ENCODE measurements at regions not wholly inside any gene's neighbourhood (a gene's known extent, or its start where the extent isn't known, plus 50 kb on each side); places are given as distances from the start of the nearest gene placed in this dataset.

DNA sequence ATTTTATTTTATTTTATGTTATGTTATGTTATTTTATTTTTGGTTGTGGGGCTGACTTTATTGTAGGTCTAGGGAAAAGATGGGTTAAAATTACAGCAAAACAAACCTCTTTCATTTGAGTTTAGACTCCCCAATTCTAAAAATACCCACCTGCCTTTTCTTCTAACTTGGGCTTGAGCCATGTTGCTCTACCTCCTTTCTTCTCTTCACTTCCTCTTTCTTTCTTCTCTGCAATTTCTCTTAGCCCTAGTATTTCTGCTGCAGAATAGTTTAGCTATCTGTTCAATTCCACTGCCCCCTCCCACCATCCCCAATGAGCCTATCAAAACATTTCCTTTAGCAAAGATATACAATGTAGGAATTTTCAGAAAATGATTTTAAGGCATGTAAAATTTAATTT, 653.3 kb downstream of the ARAP2 start:
- H3K27me3 Mint-ChIP-seq = no peaks in the 10 kb centered on the region
- no peaks in the 10 kb centered on the region for H3K9me3 Mint-ChIP-seq
- H3K27ac Mint-ChIP-seq = no peak overlapping the region
- H3K36me3 Mint-ChIP-seq = no peaks in the 10 kb centered on the region
- no peaks in the 10 kb centered on the region for H3K4me1 Mint-ChIP-seq
- H3K4me3 Mint-ChIP-seq = no peak overlapping the region

DNA sequence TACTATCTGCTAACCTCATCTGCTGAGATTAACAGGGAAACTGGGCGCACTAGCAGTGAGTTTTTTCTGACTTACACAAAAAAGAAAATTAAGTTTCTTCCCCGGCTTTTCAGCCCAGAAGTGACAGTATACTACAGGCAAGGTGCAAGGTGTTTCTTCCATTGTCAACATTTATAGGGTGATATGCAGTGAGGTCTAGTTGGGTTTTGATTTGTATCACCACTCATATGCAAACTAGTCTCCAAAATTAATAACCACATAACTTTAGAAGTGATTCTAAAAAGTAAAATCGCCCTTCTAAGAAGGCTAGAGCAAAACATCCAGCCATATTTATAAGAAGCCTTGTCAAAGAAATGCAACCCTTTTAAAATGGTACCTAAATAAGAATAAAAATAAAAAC, 640.1 kb downstream of the ARAP2 start:
- H3K4me1 Mint-ChIP-seq = no peaks in the 10 kb centered on the region
- no peaks in the 10 kb centered on the region for H3K27me3 Mint-ChIP-seq
- no peaks in the 10 kb centered on the region for H3K9me3 Mint-ChIP-seq
- H3K27ac Mint-ChIP-seq = no peak overlapping the region
- H3K36me3 Mint-ChIP-seq = no peaks in the 10 kb centered on the region
- no peak overlapping the region for H3K4me3 Mint-ChIP-seq

DNA sequence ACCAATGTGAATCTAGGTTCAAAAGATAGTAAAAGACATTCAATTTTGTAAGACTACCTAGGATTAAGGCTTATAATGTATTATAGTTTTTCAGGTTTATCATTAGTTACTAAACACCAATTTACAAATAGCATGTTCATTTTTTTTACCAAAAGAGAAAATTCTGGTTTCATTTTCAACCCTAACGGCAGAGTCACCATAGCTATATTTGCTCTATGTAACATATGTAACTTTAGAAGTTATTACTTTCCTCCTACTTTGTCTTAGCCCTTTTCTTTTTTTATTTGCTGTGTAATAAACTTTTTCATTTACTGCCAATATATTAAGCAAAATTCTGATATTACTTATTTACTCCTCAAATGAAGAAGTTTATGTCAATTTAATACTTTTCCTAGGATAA, 639.6 kb downstream of the ARAP2 start:
- peaks cover 1% of the 10 kb centered on the region for H3K9me3 Mint-ChIP-seq

DNA sequence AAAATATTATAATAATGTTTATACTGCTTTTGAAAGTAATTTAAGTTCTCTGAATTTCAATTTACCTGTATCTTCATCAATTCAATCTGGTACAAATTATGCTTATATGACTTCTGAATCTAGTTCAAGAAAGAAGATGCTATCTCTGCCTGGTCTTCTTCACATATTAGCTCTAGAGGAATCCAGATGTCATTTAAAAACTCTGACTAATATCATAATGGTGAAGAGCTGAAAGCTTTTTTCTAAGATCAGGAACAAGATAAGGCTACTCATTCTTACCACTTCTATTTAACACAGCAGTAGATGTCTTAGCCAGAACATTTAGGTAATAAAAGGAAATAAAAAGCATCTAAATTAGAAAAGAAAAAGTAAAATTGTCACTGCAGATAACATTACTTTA, 636.1 kb downstream of the ARAP2 start:
- Mint-ChIP-seq H3K9me3 (peaks cover 4% of the 10 kb centered on the region), H3K36me3 (no peaks in the 10 kb centered on the region), H3K27ac (no peak overlapping the region), H3K27me3 (no peaks in the 10 kb centered on the region), H3K4me1 (no peaks in the 10 kb centered on the region), H3K4me3 (no peak overlapping the region)

More for the DNA sequence above, 639.6 kb downstream of the ARAP2 start:
- H3K27ac Mint-ChIP-seq = no peak overlapping the region
- H3K4me3 Mint-ChIP-seq = no peak overlapping the region
- H3K4me1 Mint-ChIP-seq = no peaks in the 10 kb centered on the region
- H3K36me3 Mint-ChIP-seq = no peaks in the 10 kb centered on the region
- H3K27me3 Mint-ChIP-seq = no peaks in the 10 kb centered on the region

DNA sequence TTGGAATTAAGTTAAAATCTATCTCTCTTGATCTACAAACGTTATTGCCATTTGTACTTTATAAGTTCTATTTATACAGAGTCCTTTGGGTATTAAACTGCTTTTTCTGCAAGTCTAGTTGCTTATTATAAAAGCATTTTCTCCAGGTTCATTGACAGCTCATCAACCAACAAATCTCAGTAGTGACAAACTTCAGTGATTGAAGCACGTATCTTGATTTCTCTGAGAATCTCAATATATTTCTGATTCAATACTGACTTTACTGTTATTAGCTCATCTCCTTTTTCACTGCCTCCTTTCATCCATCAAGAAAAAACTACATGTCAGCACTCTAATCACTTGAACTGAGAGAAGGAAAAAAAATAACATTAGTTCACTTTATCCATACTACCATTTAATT, 630.2 kb downstream of the ARAP2 start:
- H3K27me3 Mint-ChIP-seq = no peaks in the 10 kb centered on the region
- no peak overlapping the region for H3K27ac Mint-ChIP-seq
- H3K4me3 Mint-ChIP-seq = no peak overlapping the region
- peaks cover 4% of the 10 kb centered on the region for H3K9me3 Mint-ChIP-seq
- H3K36me3 Mint-ChIP-seq = no peaks in the 10 kb centered on the region
- H3K4me1 Mint-ChIP-seq = no peaks in the 10 kb centered on the region

DNA sequence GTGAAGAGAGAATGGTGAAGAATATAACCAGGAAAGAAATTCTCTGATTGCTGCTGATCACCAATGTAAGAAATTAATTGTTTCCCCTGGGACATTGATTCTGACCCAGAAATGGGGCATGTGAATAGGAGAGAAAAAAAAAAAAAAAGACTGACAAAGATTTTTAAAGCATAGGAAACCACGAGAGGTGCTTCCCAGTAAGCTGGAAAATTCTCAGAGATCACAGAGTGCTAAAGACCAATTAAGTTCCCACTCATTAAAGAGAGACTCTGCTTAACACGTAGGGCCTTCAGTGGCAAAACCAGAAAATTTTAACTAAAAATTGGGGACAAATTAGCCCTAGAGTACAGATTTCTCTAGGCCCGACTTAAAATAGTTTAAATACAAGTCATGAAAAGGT, 604.4 kb downstream of the ARAP2 start:
- no peaks in the 10 kb centered on the region for H3K4me1 Mint-ChIP-seq
- no peaks in the 10 kb centered on the region for H3K9me3 Mint-ChIP-seq
- no peaks in the 10 kb centered on the region for H3K36me3 Mint-ChIP-seq
- no peaks in the 10 kb centered on the region for H3K27me3 Mint-ChIP-seq
- H3K27ac Mint-ChIP-seq = no peak overlapping the region
- H3K4me3 Mint-ChIP-seq = no peak overlapping the region

DNA sequence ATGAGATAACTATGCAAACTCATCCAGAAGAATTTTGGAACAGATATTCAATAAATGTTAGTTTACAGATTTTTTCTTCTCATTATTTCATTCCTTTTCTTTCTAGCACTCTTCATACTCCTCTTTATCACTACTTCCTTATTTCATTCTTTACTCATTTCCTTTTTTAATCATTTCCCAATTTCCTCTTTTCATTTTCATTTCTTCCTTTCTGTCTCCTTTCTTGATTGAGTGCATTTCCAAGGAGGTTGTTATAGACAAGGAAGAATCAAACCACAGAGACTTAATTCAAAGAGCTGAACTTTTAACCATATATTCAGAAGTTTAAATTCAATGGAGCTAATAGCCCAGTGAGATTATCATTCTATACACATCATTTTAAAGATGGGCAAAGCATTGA, 600.7 kb downstream of the ARAP2 start:
- Mint-ChIP-seq H3K9me3 (no peaks in the 10 kb centered on the region), H3K4me3 (no peak overlapping the region), H3K27me3 (no peaks in the 10 kb centered on the region), H3K36me3 (no peaks in the 10 kb centered on the region), H3K4me1 (no peaks in the 10 kb centered on the region), H3K27ac (no peak overlapping the region)

DNA sequence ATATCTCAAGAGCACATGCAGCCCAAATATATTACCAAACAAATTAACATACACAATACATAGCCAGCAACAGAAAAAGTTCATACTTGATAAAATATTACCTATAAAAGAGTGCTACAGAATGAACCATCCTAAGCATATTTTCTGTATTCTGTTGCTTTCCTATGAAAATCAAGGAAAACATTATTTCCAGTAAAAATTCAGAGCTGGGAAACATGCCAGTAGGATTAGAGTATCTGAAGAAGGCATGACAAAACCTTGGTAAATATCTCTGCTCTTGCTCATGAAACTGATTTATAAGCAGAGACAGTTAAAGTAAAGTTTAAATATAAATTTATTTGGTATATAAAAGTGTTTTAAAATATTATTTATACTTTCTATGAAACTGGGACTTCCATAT, 599.7 kb downstream of the ARAP2 start:
- Mint-ChIP-seq H3K9me3 (no peaks in the 10 kb centered on the region), H3K4me1 (no peaks in the 10 kb centered on the region), H3K27me3 (no peaks in the 10 kb centered on the region), H3K27ac (no peak overlapping the region), H3K4me3 (no peak overlapping the region), H3K36me3 (no peaks in the 10 kb centered on the region)

DNA sequence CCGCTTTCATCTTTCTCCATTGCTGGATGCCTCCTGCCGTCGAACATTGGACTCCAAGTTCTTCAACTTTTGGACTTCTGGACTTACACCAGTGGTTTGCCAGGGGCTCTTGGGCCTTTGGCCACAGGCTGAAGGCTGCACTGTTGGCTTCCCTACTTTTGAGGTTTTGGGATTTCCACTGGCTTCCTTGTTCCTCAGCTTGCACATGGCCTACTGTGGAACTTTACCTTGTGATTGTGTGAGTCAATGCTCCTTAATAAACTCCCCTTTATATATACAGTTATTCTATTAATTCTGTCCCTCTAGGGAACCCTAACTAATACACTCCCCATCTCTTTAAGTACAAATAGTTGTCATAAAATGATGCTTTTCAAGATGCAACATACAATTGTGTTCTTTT, 595.3 kb downstream of the ARAP2 start:
- H3K4me1 Mint-ChIP-seq = no peaks in the 10 kb centered on the region
- H3K9me3 Mint-ChIP-seq = no peaks in the 10 kb centered on the region
- H3K27me3 Mint-ChIP-seq = no peaks in the 10 kb centered on the region
- H3K36me3 Mint-ChIP-seq = no peaks in the 10 kb centered on the region
- H3K27ac Mint-ChIP-seq = no peak overlapping the region
- H3K4me3 Mint-ChIP-seq = no peak overlapping the region

DNA sequence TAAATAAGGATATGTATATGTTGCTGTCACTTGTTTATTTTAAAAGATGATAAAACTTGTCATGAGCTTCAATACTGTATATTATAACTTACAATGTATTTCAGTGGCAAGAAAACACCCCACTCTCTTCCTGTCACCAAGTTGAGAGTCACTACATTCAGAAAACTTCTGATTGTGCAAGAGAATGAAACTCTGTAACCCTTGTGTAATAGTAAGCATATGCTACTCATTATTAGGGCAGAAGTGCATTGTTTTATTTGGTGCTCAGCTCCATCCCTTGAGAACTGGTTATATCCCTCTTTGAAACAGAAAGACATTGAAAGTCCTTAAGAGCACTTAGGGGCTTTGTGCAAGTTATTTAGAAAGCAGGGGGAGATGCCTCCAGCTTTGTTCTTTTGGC, 594.5 kb downstream of the ARAP2 start:
- no peak overlapping the region for H3K27ac Mint-ChIP-seq
- H3K27me3 Mint-ChIP-seq = no peaks in the 10 kb centered on the region
- no peaks in the 10 kb centered on the region for H3K4me1 Mint-ChIP-seq
- H3K36me3 Mint-ChIP-seq = no peaks in the 10 kb centered on the region
- no peak overlapping the region for H3K4me3 Mint-ChIP-seq
- no peaks in the 10 kb centered on the region for H3K9me3 Mint-ChIP-seq

DNA sequence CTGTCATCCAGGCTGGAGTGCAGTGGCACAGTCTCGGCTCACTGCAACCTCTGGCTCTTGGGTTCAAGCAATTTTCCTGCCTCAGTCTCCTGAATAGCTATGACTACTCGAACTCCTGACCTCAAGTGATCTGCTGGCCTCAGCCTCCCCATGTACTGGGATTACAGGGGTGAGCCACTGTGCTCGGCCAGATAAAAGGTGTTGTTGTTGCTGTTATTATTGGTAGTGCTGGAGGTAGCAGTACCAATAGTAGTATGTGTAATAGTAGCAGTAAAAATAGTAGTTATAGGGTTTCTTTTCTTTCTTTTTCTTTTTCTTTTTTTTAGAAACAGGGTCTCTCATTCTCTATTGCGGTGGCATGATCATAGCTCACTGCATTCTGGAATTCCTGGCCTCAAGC, 592.1 kb downstream of the ARAP2 start:
- H3K36me3 Mint-ChIP-seq = no peaks in the 10 kb centered on the region
- H3K27me3 Mint-ChIP-seq = no peaks in the 10 kb centered on the region
- H3K4me1 Mint-ChIP-seq = no peaks in the 10 kb centered on the region
- H3K9me3 Mint-ChIP-seq = no peaks in the 10 kb centered on the region
- H3K4me3 Mint-ChIP-seq = no peak overlapping the region
- H3K27ac Mint-ChIP-seq = no peak overlapping the region

DNA sequence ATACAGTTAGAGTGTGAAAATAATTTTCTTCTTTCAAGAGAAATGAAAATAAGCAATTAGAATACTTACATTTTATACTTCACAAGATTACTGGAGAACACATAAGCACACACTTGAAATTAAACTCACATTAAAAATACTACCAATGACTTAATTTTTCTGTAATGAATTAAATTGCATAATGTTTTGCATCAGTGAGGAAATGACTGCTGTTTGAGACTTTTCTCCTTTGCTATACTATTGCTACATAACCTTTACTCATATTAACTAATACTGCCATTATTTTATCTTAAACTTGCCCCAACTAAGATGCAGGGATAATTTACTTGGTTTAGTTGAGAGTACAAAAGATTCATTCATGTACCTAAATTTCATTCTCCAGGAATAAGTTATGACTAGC, 590.9 kb downstream of the ARAP2 start:
- Mint-ChIP-seq H3K36me3 (no peaks in the 10 kb centered on the region), H3K27me3 (no peaks in the 10 kb centered on the region), H3K9me3 (no peaks in the 10 kb centered on the region), H3K4me3 (no peak overlapping the region), H3K27ac (no peak overlapping the region), H3K4me1 (no peaks in the 10 kb centered on the region)

DNA sequence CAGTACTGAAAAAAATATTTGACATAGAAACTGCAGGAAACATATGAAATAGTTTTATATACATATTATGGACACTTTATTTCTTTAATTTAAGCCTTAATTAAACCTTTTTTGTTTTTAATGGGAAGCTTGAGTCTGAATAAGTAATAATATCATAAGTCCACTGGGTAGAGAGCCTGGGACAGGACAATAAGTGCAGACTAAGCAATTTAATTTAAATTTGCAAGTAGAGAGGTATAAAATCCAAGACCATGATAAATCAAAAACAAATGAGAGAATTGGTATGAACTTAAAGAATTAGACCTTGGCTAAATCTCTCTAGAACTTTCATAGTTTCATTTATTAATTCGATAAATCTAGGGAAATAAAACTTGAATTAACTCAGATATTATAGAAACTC, 571.2 kb downstream of the ARAP2 start:
- Mint-ChIP-seq H3K27ac (no peak overlapping the region), H3K4me1 (no peaks in the 10 kb centered on the region), H3K4me3 (no peak overlapping the region), H3K27me3 (no peaks in the 10 kb centered on the region), H3K9me3 (peaks cover 11% of the 10 kb centered on the region), H3K36me3 (no peaks in the 10 kb centered on the region)

DNA sequence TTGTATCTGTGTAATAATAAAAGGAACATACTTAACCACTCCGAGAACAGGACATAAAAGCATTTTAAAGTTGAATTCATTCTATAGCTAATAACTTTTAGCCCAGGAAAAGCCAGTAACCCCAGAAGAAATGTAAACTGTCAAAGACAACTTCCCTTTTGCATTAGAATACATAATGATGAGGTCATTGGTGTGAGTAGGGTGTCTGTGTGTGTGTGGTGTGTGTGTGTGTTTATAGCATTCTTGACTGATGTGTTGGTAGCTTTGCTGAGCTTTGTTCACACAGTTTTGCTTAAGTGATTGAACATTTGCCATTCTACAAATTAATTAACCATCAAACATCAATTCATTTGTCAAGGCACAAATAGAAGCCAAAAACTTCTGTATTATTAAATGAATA, 559.6 kb downstream of the ARAP2 start:
- H3K36me3 Mint-ChIP-seq = no peaks in the 10 kb centered on the region
- H3K27me3 Mint-ChIP-seq = no peaks in the 10 kb centered on the region
- no peaks in the 10 kb centered on the region for H3K4me1 Mint-ChIP-seq
- no peaks in the 10 kb centered on the region for H3K9me3 Mint-ChIP-seq
- no peak overlapping the region for H3K27ac Mint-ChIP-seq
- no peak overlapping the region for H3K4me3 Mint-ChIP-seq

DNA sequence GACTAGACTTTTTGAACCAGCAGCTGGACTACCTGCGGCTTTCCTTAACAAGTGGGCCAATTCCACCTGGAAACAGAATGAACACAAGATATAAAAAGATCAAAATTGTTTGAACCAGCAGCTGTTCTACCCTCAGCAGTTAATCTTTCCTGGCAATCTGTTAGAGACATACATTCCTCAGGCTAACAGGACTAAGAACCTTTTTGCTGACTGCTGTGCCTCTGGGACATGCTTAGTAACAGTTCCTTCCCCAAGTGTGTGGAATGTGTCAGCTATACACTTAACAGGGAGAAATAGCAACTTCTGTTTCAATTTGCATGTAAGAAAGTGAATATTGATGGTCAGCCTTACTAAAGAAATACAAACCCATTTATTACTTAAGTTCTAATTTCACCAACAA, 554.4 kb downstream of the ARAP2 start:
- Mint-ChIP-seq H3K27me3 (no peaks in the 10 kb centered on the region), H3K4me3 (no peak overlapping the region), H3K36me3 (no peaks in the 10 kb centered on the region)

DNA sequence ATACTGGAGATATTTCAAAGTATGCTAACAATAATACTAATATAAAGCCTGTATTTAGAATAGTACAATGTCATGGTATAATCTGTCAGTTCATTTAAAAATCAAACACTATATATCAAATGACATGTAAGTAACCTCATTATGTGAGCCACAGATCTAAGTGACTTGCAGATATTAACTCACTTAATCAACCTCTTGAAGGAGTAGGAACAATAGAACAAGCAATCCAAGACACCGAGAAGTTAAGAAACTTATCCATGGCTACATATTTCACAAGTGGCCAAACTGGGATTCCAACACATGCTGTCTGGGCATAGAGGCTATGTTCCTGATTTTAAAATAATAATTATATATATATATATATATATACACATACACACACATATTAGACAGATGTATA, 554.0 kb downstream of the ARAP2 start:
- Mint-ChIP-seq H3K27ac (no peak overlapping the region), H3K27me3 (no peaks in the 10 kb centered on the region), H3K4me1 (no peaks in the 10 kb centered on the region), H3K9me3 (no peaks in the 10 kb centered on the region), H3K36me3 (no peaks in the 10 kb centered on the region), H3K4me3 (no peak overlapping the region)

More for the DNA sequence above, 554.4 kb downstream of the ARAP2 start:
- no peak overlapping the region for H3K27ac Mint-ChIP-seq
- no peaks in the 10 kb centered on the region for H3K9me3 Mint-ChIP-seq
- H3K4me1 Mint-ChIP-seq = no peaks in the 10 kb centered on the region

DNA sequence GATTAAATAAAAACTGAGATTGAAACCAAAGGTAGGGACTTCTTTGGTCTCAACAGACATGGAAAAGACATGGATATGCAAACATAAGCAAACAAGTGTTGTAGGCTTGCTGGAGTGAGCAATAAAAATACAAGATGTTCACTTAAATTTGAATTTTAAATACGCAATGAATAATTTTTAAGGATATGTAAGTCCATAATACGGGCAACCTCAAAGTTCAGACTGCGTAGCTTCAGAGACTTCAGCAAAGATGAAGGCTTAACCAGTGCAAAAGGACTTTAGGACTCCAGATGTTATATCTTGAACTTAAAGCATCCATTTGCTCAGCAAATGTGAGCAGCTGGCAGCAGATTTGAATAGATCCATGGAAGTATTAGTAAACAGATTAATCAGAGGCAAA, 549.3 kb downstream of the ARAP2 start:
- Mint-ChIP-seq H3K4me1 (no peaks in the 10 kb centered on the region), H3K4me3 (no peak overlapping the region), H3K27me3 (no peaks in the 10 kb centered on the region), H3K27ac (no peak overlapping the region), H3K9me3 (no peaks in the 10 kb centered on the region), H3K36me3 (no peaks in the 10 kb centered on the region)

DNA sequence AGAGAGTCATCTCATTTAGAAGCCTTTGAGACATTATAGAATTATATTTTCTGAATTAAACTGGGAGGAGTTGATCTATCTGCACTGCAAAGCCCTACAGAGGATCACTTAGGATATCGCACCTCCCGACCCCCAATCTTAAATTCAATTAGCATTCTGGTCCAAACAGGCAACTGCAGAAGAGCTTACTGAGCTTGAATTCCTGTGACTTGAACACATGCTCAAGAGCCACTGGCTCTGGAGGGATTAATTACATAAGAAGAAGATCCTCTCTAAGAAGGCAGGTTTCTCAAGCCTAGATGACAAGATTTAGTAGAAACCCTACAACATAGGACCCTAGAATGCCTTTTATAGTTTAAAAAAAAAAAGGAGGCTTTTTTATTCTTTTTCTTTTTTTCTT, 548.9 kb downstream of the ARAP2 start:
- H3K4me1 Mint-ChIP-seq = no peaks in the 10 kb centered on the region
- no peak overlapping the region for H3K4me3 Mint-ChIP-seq
- H3K9me3 Mint-ChIP-seq = no peaks in the 10 kb centered on the region
- no peaks in the 10 kb centered on the region for H3K27me3 Mint-ChIP-seq
- no peak overlapping the region for H3K27ac Mint-ChIP-seq
- H3K36me3 Mint-ChIP-seq = no peaks in the 10 kb centered on the region

Measured in activated naive CD4-positive, alpha-beta T cell treated with anti-CD3 and anti-CD28 coated beads, Interleukin-2, amount 50 U/mL, for 24 hours (primary cell).